ENCODE measurements at regions not wholly inside any gene's neighbourhood (a gene's known extent, or its start where the extent isn't known, plus 50 kb on each side); places are given as distances from the start of the nearest gene placed in this dataset.

DNA sequence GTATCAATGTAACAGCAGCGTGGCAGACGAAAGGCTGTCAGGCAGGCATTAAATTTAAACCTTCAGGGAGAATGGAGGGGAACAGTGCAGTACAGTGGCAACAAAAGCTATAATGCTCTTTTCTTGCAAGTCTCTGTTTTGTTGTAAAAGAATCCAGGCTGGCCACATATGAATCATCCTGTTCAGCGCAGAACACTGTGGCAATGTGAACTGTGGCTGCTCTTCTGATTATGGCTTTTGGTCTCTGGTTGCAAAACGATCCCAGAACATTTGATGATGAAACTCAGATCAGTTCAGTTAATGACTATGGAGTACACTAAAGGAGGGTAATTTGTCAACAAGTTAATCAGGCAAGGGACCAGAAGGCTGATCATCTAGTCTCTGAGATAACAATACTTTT lies 219.7 kb upstream of the SGO1 start:
- DNase-seq (ENCODE audit: low spot score) (no peak), ATAC-seq (no peak)
- H3K27ac Mint-ChIP-seq: no peak overlapping the region
- H3K4me1 Mint-ChIP-seq: peaks cover 6% of the 10 kb centered on the region; the same call in 2 of the 3 replicates
- no peaks in the 10 kb centered on the region for H3K79me2 ChIP-seq (replicated peaks; ENCODE audit: insufficient read depth)
- H4K20me1 ChIP-seq (replicated peaks; ENCODE audit: insufficient read depth): no peaks in the 10 kb centered on the region
- no peaks in the 10 kb centered on the region for H3K36me3 ChIP-seq (ENCODE audit: insufficient read depth)
- TF ChIP-seq POLR2AphosphoS5 (IDR thresholded peaks at IDR 0.05; ENCODE audit: low read depth): no peak
- no peak for TF ChIP-seq EZH2 (IDR thresholded peaks at IDR 0.05; ENCODE audit: low read depth, unreplicated experiment)
- TF ChIP-seq, protein P1, sequence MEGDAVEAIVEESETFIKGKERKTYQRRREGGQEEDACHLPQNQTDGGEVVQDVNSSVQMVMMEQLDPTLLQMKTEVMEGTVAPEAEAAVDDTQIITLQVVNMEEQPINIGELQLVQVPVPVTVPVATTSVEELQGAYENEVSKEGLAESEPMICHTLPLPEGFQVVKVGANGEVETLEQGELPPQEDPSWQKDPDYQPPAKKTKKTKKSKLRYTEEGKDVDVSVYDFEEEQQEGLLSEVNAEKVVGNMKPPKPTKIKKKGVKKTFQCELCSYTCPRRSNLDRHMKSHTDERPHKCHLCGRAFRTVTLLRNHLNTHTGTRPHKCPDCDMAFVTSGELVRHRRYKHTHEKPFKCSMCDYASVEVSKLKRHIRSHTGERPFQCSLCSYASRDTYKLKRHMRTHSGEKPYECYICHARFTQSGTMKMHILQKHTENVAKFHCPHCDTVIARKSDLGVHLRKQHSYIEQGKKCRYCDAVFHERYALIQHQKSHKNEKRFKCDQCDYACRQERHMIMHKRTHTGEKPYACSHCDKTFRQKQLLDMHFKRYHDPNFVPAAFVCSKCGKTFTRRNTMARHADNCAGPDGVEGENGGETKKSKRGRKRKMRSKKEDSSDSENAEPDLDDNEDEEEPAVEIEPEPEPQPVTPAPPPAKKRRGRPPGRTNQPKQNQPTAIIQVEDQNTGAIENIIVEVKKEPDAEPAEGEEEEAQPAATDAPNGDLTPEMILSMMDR (conservative IDR thresholded peaks at IDR 0.05; ENCODE audit: low read depth in 2 of 2): no peak
- no peaks in the 10 kb centered on the region for H3K9me3 Mint-ChIP-seq
- no peak overlapping the region for H3K27ac ChIP-seq (ENCODE audit: low read depth)
- H3K36me3 Mint-ChIP-seq (ENCODE audit: low read depth): no peaks in the 10 kb centered on the region
- no peak overlapping the region for H2AFZ ChIP-seq
- H3K27me3 Mint-ChIP-seq (ENCODE audit: insufficient read depth, low read depth, poor library complexity): no peaks in the 10 kb centered on the region
- H3K4me1 ChIP-seq (ENCODE audit: insufficient read depth): 0 out of 2 replicates have a peak, but pooled peaks cover 6% of the 10 kb centered on the region
- no peaks in the 10 kb centered on the region for H3K27me3 ChIP-seq (ENCODE audit: insufficient read depth)
- H3K9me2 ChIP-seq (ENCODE audit: insufficient read depth): 0 out of 2 replicates have a peak, but pooled peaks cover 9% of the 10 kb centered on the region
- H3K4me2 ChIP-seq: no peak overlapping the region
- H3K4me3 Mint-ChIP-seq: no peak overlapping the region
- H3K4me3 ChIP-seq: no peak overlapping the region
- H3F3A ChIP-seq (replicated peaks; ENCODE audit: low read depth): no peaks in the 10 kb centered on the region

DNA sequence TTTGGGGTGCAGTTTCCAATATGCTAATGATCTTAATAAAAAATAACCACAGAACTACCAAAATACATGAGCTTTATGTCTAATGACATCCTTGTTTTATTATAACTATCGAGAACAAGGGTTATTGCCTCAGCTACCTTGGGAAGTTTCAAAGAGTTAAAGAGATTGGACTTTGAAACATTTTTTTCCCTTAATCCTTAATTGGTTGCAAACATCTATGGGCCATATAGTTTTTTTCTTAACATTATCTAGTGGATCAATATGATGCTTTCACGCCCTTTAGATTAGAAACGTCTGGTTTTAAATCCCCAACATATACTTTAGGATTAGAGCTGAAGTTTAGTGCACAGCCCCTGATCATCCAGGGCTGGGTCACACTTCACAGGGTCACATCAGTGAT lies 219.2 kb upstream of the SGO1 start:
- no peak overlapping the region for H3K4me3 ChIP-seq
- no peak overlapping the region for H2AFZ ChIP-seq
- no peaks in the 10 kb centered on the region for H3K27me3 Mint-ChIP-seq (ENCODE audit: insufficient read depth, low read depth, poor library complexity)
- no peak overlapping the region for H3K4me2 ChIP-seq
- no peak overlapping the region for H3K4me3 Mint-ChIP-seq
- no peak for ATAC-seq
- H3K4me1 ChIP-seq (ENCODE audit: insufficient read depth): 0 out of 2 replicates have a peak, but pooled peaks cover 6% of the 10 kb centered on the region
- no peaks in the 10 kb centered on the region for H3F3A ChIP-seq (replicated peaks; ENCODE audit: low read depth)
- no peaks in the 10 kb centered on the region for H3K27me3 ChIP-seq (ENCODE audit: insufficient read depth)
- no peak overlapping the region for H3K27ac ChIP-seq (ENCODE audit: low read depth)
- H3K36me3 Mint-ChIP-seq (ENCODE audit: low read depth): no peaks in the 10 kb centered on the region
- H3K79me2 ChIP-seq (replicated peaks; ENCODE audit: insufficient read depth): no peaks in the 10 kb centered on the region
- no peak for DNase-seq (ENCODE audit: low spot score)
- no peaks in the 10 kb centered on the region for H4K20me1 ChIP-seq (replicated peaks; ENCODE audit: insufficient read depth)
- peaks cover 6% of the 10 kb centered on the region; the same call in 2 of the 3 replicates for H3K4me1 Mint-ChIP-seq
- H3K36me3 ChIP-seq (ENCODE audit: insufficient read depth): no peaks in the 10 kb centered on the region
- H3K9me2 ChIP-seq (ENCODE audit: insufficient read depth): 0 out of 2 replicates have a peak, but pooled peaks cover 9% of the 10 kb centered on the region
- no peak overlapping the region for H3K27ac Mint-ChIP-seq
- H3K9me3 Mint-ChIP-seq: no peaks in the 10 kb centered on the region
- TF ChIP-seq EZH2phosphoT487 (IDR thresholded peaks at IDR 0.05; ENCODE audit: unreplicated experiment) (no peak), STAT1 (IDR thresholded peaks at IDR 0.05; ENCODE audit: unreplicated experiment) (no peak), POLR2AphosphoS5 (IDR thresholded peaks at IDR 0.05; ENCODE audit: low read depth) (no peak), ZNF114 (CRISPR knock-in tag; IDR thresholded peaks at IDR 0.05) (no peak), JUNB (IDR thresholded peaks at IDR 0.05; ENCODE audit: unreplicated experiment) (no peak), NANOG (IDR thresholded peaks at IDR 0.05; ENCODE audit: borderline replicate concordance) (no peak), EZH2 (IDR thresholded peaks at IDR 0.05; ENCODE audit: low read depth, unreplicated experiment) (no peak), ZNF331 (CRISPR knock-in tag; IDR thresholded peaks at IDR 0.05; ENCODE audit: low read depth) (no peak)
- TF ChIP-seq, protein P2, sequence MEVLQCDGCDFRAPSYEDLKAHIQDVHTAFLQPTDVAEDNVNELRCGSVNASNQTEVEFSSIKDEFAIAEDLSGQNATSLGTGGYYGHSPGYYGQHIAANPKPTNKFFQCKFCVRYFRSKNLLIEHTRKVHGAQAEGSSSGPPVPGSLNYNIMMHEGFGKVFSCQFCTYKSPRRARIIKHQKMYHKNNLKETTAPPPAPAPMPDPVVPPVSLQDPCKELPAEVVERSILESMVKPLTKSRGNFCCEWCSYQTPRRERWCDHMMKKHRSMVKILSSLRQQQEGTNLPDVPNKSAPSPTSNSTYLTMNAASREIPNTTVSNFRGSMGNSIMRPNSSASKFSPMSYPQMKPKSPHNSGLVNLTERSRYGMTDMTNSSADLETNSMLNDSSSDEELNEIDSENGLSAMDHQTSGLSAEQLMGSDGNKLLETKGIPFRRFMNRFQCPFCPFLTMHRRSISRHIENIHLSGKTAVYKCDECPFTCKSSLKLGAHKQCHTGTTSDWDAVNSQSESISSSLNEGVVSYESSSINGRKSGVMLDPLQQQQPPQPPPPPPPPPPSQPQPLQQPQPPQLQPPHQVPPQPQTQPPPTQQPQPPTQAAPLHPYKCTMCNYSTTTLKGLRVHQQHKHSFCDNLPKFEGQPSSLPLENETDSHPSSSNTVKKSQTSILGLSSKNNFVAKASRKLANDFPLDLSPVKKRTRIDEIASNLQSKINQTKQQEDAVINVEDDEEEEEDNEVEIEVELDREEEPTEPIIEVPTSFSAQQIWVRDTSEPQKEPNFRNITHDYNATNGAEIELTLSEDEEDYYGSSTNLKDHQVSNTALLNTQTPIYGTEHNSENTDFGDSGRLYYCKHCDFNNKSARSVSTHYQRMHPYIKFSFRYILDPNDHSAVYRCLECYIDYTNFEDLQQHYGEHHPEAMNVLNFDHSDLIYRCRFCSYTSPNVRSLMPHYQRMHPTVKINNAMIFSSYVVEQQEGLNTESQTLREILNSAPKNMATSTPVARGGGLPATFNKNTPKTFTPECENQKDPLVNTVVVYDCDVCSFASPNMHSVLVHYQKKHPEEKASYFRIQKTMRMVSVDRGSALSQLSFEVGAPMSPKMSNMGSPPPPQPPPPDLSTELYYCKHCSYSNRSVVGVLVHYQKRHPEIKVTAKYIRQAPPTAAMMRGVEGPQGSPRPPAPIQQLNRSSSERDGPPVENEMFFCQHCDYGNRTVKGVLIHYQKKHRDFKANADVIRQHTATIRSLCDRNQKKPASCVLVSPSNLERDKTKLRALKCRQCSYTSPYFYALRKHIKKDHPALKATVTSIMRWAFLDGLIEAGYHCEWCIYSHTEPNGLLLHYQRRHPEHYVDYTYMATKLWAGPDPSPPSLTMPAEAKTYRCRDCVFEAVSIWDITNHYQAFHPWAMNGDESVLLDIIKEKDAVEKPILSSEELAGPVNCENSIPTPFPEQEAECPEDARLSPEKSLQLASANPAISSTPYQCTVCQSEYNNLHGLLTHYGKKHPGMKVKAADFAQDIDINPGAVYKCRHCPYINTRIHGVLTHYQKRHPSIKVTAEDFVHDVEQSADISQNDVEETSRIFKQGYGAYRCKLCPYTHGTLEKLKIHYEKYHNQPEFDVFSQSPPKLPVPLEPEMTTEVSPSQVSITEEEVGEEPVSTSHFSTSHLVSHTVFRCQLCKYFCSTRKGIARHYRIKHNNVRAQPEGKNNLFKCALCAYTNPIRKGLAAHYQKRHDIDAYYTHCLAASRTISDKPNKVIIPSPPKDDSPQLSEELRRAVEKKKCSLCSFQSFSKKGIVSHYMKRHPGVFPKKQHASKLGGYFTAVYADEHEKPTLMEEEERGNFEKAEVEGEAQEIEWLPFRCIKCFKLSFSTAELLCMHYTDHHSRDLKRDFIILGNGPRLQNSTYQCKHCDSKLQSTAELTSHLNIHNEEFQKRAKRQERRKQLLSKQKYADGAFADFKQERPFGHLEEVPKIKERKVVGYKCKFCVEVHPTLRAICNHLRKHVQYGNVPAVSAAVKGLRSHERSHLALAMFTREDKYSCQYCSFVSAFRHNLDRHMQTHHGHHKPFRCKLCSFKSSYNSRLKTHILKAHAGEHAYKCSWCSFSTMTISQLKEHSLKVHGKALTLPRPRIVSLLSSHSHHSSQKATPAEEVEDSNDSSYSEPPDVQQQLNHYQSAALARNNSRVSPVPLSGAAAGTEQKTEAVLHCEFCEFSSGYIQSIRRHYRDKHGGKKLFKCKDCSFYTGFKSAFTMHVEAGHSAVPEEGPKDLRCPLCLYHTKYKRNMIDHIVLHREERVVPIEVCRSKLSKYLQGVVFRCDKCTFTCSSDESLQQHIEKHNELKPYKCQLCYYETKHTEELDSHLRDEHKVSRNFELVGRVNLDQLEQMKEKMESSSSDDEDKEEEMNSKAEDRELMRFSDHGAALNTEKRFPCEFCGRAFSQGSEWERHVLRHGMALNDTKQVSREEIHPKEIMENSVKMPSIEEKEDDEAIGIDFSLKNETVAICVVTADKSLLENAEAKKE (CRISPR knock-in tag; IDR thresholded peaks at IDR 0.05): no peak
- TF ChIP-seq, protein P1 (conservative IDR thresholded peaks at IDR 0.05; ENCODE audit: low read depth in 2 of 2): no peak
- TF ChIP-seq, protein P3, sequence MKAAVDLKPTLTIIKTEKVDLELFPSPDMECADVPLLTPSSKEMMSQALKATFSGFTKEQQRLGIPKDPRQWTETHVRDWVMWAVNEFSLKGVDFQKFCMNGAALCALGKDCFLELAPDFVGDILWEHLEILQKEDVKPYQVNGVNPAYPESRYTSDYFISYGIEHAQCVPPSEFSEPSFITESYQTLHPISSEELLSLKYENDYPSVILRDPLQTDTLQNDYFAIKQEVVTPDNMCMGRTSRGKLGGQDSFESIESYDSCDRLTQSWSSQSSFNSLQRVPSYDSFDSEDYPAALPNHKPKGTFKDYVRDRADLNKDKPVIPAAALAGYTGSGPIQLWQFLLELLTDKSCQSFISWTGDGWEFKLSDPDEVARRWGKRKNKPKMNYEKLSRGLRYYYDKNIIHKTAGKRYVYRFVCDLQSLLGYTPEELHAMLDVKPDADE (IDR thresholded peaks at IDR 0.05): no peak
